PC-3 (cell line): ENCODE measurements at regions not wholly inside any gene's neighbourhood (a gene's known extent, or its start where the extent isn't known, plus 50 kb on each side); places are given as distances from the start of the nearest gene placed in this dataset.

Source experiments
- CTCF ChIP-seq: fragments of 300-600 bp; sonication (generic); conservative IDR thresholded peaks from 2 replicates; pipeline ENCODE4 v1.5.1; 2017; ENCODE audit warnings: antibody characterized with exemption, low read depth, mild to moderate bottlenecking, low read length
- EZH2 ChIP-seq: fragments of 300-600 bp; sonication (generic); IDR thresholded peaks from one replicate; pipeline ENCODE4 v1.6.1; 2017; ENCODE audit warnings: antibody characterized with exemption, mild to moderate bottlenecking, low read length; ENCODE audit not compliant: unreplicated experiment
- EZH2phosphoT487 ChIP-seq: fragments of 300-600 bp; sonication (generic); IDR thresholded peaks from 2 replicates; pipeline ENCODE4 v1.6.1; 2018; ENCODE audit warnings: mild to moderate bottlenecking, antibody characterized with exemption, low read length, borderline replicate concordance

GRCh38 chr4:41815473-41815872, 66.9 kb upstream of the PHOX2B start:
- TF ChIP-seq EZH2 = no peak
- no peak for TF ChIP-seq CTCF
- TF ChIP-seq EZH2phosphoT487 = no peak
